ENCODE measurements at regions not wholly inside any gene's neighbourhood (a gene's known extent, or its start where the extent isn't known, plus 50 kb on each side); places are given as distances from the start of the nearest gene placed in this dataset.

DNA sequence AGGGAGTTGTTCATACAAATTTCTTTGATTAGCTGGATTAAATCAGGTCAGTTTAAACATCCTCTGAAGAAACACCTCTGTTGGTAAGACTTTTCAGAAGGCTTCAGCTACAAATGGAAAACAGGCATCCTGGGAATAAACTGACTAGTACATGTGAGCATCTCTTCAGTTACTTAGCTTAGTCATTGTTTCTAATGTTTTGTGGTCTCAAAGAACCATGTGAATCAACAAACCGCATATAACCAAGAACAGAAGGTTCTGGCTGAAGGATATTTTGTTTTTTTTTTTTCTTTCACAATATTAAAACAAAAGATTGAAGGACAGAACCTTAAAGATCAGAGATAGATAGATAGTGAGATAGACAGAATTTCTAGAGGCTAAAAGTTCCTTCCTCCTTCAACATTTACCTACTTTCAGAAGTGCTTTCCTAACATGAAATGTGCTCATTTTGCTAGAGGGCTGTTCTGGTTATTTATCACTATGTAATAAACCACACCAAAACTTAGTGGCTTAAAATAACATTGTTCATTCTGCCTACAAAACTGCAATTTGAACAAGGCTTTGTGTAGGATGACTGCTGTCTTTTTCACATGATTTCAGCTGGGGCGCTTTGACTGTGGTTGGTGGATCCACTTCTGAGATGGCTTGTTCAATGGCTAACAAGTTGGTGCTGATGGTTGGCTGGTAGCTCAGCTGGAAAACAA lies 119.8 kb upstream of the PTGFR start:
- Histone ChIP-seq H3K9me3 (no peaks in the 10 kb centered on the region), H3K27ac (peak overlapping the region in 1 of 2 donors; percentile 68), H3K4me3 (no peak overlapping the region), H3K4me1 (no peaks in the 10 kb centered on the region), H3K36me3 (no peaks in the 10 kb centered on the region), H3K27me3 (no peaks in the 10 kb centered on the region)
- TF ChIP-seq POLR2AphosphoS5 (IDR thresholded peaks at IDR 0.05) (no peak), POLR2A (IDR thresholded peaks at IDR 0.05) (no peak)
- TF ChIP-seq, protein P1, sequence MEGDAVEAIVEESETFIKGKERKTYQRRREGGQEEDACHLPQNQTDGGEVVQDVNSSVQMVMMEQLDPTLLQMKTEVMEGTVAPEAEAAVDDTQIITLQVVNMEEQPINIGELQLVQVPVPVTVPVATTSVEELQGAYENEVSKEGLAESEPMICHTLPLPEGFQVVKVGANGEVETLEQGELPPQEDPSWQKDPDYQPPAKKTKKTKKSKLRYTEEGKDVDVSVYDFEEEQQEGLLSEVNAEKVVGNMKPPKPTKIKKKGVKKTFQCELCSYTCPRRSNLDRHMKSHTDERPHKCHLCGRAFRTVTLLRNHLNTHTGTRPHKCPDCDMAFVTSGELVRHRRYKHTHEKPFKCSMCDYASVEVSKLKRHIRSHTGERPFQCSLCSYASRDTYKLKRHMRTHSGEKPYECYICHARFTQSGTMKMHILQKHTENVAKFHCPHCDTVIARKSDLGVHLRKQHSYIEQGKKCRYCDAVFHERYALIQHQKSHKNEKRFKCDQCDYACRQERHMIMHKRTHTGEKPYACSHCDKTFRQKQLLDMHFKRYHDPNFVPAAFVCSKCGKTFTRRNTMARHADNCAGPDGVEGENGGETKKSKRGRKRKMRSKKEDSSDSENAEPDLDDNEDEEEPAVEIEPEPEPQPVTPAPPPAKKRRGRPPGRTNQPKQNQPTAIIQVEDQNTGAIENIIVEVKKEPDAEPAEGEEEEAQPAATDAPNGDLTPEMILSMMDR (IDR thresholded peaks at IDR 0.05), result no peak
- DNase-seq (ENCODE audit: low spot score in 2 of 2), result no peak
- intact Hi-C loops (cut with DNase I; ENCODE audit: low total_unique reads), result no loop called here

DNA sequence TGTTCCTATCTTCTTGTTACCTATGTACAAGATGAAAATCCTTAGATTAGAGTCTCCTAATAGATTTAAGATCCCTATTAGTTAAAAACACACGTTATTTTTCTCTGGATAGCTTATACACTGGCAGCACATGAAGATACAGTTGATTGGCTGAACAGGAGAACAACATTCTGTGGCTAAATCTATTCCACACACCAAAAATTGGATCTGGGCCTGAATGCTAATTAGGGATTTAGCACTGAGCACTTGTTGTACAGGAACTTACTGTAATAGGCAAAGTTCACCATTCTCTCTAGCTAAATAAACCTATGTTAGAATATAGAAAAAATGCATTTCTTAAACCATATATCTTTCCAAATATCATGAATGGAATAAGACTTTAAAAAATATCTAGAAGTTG lies 117.1 kb upstream of the PTGFR start:
- intact Hi-C loops (cut with DNase I; ENCODE audit: low total_unique reads), result no loop called here
- TF ChIP-seq, protein P1 (IDR thresholded peaks at IDR 0.05), result no peak
- TF ChIP-seq POLR2A (IDR thresholded peaks at IDR 0.05) (no peak), POLR2AphosphoS5 (IDR thresholded peaks at IDR 0.05) (no peak)
- H3K27me3 ChIP-seq, result no peaks in the 10 kb centered on the region
- DNase-seq (ENCODE audit: low spot score in 2 of 2), result no peak
- no peak overlapping the region for H3K4me3 ChIP-seq
- no peaks in the 10 kb centered on the region for H3K36me3 ChIP-seq
- H3K27ac ChIP-seq, result no peak overlapping the region
- H3K9me3 ChIP-seq, result no peaks in the 10 kb centered on the region
- H3K4me1 ChIP-seq, result no peaks in the 10 kb centered on the region

DNA sequence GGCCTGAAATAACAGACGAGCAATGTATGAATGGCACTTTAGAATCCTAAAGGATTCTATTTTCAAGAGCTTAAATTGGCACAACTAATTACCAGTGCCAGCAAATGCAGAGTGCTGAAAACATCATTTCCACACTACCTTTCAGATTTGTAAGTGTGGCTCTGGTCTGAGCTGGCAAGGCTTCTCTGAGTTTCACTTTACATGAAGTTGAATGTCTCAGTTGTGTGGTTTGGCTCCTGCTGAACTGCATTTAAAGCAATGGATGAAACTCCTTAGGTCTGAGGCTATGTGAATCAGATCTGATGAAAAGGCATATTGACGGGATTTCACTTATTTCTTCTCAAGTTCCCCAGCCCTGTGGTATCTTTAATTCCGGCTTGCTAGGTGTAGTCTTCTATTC lies 114.8 kb upstream of the PTGFR start:
- TF ChIP-seq POLR2AphosphoS5 (IDR thresholded peaks at IDR 0.05) (no peak), POLR2A (IDR thresholded peaks at IDR 0.05) (no peak)
- TF ChIP-seq, protein P1 (IDR thresholded peaks at IDR 0.05), result no peak
- H3K4me3 ChIP-seq, result no peak overlapping the region
- no peaks in the 10 kb centered on the region for H3K9me3 ChIP-seq
- no peaks in the 10 kb centered on the region for H3K36me3 ChIP-seq
- intact Hi-C loops (cut with DNase I; ENCODE audit: low total_unique reads), result no loop called here
- DNase-seq (ENCODE audit: low spot score in 2 of 2), result no peak
- no peaks in the 10 kb centered on the region for H3K4me1 ChIP-seq
- H3K27me3 ChIP-seq, result no peaks in the 10 kb centered on the region
- no peak overlapping the region for H3K27ac ChIP-seq

DNA sequence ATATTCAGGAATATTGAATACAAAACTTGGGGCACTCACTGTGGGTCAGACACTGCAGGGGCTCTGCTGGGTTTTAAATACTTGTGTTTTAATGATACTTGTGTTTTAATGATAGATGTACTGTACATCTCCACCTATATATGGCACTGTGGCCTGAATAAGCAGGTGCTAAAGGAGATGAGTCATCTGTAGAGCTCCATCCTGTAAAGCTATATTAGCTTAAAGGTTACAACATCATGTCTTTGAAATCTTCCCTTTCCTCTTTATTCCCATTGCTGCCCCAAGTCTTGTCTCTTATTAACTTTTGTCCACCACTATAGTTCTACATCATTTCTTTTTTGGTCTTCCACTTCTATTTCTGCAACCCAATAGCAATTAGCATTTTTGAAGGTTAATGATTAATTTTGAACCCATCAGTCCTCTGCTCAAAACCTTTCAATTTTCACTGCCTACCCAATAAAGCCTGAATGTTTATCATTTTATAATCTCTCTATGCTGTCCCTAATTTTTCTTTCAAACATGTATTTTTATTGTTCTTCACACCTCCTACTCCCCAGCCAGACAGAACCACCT lies 113.3 kb upstream of the PTGFR start:
- Histone ChIP-seq H3K27ac (no peak overlapping the region), H3K9me3 (no peaks in the 10 kb centered on the region), H3K27me3 (no peaks in the 10 kb centered on the region), H3K36me3 (no peaks in the 10 kb centered on the region), H3K4me3 (no peak overlapping the region), H3K4me1 (no peaks in the 10 kb centered on the region)
- TF ChIP-seq, protein P1 (IDR thresholded peaks at IDR 0.05), result no peak
- no peak for TF ChIP-seq POLR2A (IDR thresholded peaks at IDR 0.05)
- TF ChIP-seq POLR2AphosphoS5 (IDR thresholded peaks at IDR 0.05), result no peak
- DNase-seq (ENCODE audit: low spot score in 2 of 2), result no peak
- intact Hi-C loops (cut with DNase I; ENCODE audit: low total_unique reads), result no loop called here

DNA sequence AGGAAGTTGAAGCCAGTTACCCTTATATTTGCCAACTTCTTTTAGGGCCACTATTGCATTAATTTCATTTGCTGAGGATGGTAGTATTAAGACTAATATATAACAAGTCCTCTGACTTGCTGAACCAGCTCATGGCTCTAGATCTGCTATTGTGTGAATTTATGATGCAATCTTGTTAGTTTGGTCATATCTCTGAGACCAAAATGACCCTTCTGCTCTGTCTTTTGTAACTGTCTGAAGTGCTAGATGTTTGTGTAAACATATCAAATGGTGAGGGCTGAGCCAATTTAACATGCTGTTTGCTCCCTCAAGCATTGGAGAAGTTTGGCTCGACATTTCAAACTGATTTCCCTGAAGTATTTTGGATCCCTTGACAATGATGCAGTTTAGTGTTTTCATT lies 106.9 kb upstream of the PTGFR start:
- H3K4me1 ChIP-seq, result no peaks in the 10 kb centered on the region
- no peak overlapping the region for H3K4me3 ChIP-seq
- no peaks in the 10 kb centered on the region for H3K9me3 ChIP-seq
- intact Hi-C loops (cut with DNase I; ENCODE audit: low total_unique reads), result no loop called here
- no peaks in the 10 kb centered on the region for H3K27me3 ChIP-seq
- no peak for DNase-seq (ENCODE audit: low spot score in 2 of 2)
- TF ChIP-seq POLR2AphosphoS5 (IDR thresholded peaks at IDR 0.05), result peak in 1 of 3 donors; percentile 70
- TF ChIP-seq, protein P1 (IDR thresholded peaks at IDR 0.05), result no peak
- no peaks in the 10 kb centered on the region for H3K36me3 ChIP-seq
- no peak overlapping the region for H3K27ac ChIP-seq
